ENCODE measurements at regions not wholly inside any gene's neighbourhood (a gene's known extent, or its start where the extent isn't known, plus 50 kb on each side); places are given as distances from the start of the nearest gene placed in this dataset.
"Not testable (repeated sequence)": the region's sequence is repeated elsewhere in the genome, so short reads cannot be mapped to it uniquely, and the experiment has no call there.

GRCh38 chr10:81724431-81724830, 150.6 kb upstream of the NRG3 start:
- no peak for DNase-seq (ENCODE audit: low read depth)
- TF ChIP-seq CTCF (IDR thresholded peaks at IDR 0.05; ENCODE audit: insufficient read depth, low read length): no peak
- no peak overlapping the region for H3K4me3 ChIP-seq (ENCODE audit: low read depth, low read length)

- no peak for TF ChIP-seq CTCF (IDR thresholded peaks at IDR 0.05; ENCODE audit: insufficient read depth, low read length)
- no peak overlapping the region for H3K4me3 ChIP-seq (ENCODE audit: low read depth, low read length)
- no peak for DNase-seq (ENCODE audit: low read depth)
Measured at GRCh38 chr10:81725851-81726250, 149.1 kb upstream of the NRG3 start.

GRCh38 chr10:81728692-81729091, 146.3 kb upstream of the NRG3 start:
- no peak overlapping the region for H3K4me3 ChIP-seq (ENCODE audit: low read depth, low read length)
- TF ChIP-seq CTCF (IDR thresholded peaks at IDR 0.05; ENCODE audit: insufficient read depth, low read length): no peak
- DNase-seq (ENCODE audit: low read depth): no peak

- DNase-seq (ENCODE audit: low read depth): no peak
- no peak for TF ChIP-seq CTCF (IDR thresholded peaks at IDR 0.05; ENCODE audit: insufficient read depth, low read length)
- H3K4me3 ChIP-seq (ENCODE audit: low read depth, low read length): no peak overlapping the region
Measured at GRCh38 chr10:81730891-81731290, 144.1 kb upstream of the NRG3 start.

GRCh38 chr10:81733542-81733941, 141.5 kb upstream of the NRG3 start:
- no peak overlapping the region for H3K4me3 ChIP-seq (ENCODE audit: low read depth, low read length)
- TF ChIP-seq CTCF (IDR thresholded peaks at IDR 0.05; ENCODE audit: insufficient read depth, low read length): no peak
- DNase-seq (ENCODE audit: low read depth): no peak

GRCh38 chr10:81735167-81735566, 139.8 kb upstream of the NRG3 start:
- not testable (repeated sequence) for DNase-seq (ENCODE audit: low read depth); H3K4me3 ChIP-seq (ENCODE audit: low read depth, low read length)

GRCh38 chr10:81759111-81759510, 115.9 kb upstream of the NRG3 start:
- no peak for DNase-seq (ENCODE audit: low read depth)
- H3K4me3 ChIP-seq (ENCODE audit: low read depth, low read length): no peak overlapping the region
- TF ChIP-seq CTCF (IDR thresholded peaks at IDR 0.05; ENCODE audit: insufficient read depth, low read length): no peak
